Transverse colon (tissue), 4 donors: ENCODE measurements at regions not wholly inside any gene's neighbourhood (a gene's known extent, or its start where the extent isn't known, plus 50 kb on each side); places are given as distances from the start of the nearest gene placed in this dataset.

Experiments
- DNase-seq: peaks from one replicate; pipeline ENCODE4 v3.0.0-alpha.2; 2019
- H3K27ac ChIP-seq, 4 donors: fragments of 200-600 bp; sonication (generic); 2 replicates each; pipeline ENCODE4 v1.5.1; 2016 to 2018; ENCODE audit warnings: inconsistent platforms in 4 of 4
- H3K27me3 ChIP-seq: fragments of 200-600 bp; sonication (generic); 2 replicates; pipeline ENCODE4 v1.5.1; 2017; ENCODE audit warnings: inconsistent platforms
- H3K36me3 ChIP-seq, 4 donors: fragments of 200-600 bp; sonication (generic); 2 replicates each; pipeline ENCODE4 v1.5.1; 2017 to 2019; ENCODE audit warnings: inconsistent platforms in 4 of 4
- H3K4me1 ChIP-seq, 4 donors: fragments of 200-600 bp; sonication (generic); 2 replicates each; pipeline ENCODE4 v1.5.1; 2017 to 2020; ENCODE audit warnings: inconsistent platforms in 4 of 4
- H3K4me3 ChIP-seq, 4 donors: fragments of 200-600 bp; sonication (generic); 1 replicate in 1 of 4; 2 replicates in 3 of 4; pipeline versions ENCODE4 v1.5.1 to v1.6.1; 2017 to 2019; ENCODE audit warnings: inconsistent platforms in 4 of 4
- H3K9me3 ChIP-seq, 2 donors: fragments of 200-600 bp; sonication (generic); 2 replicates each; pipeline ENCODE4 v1.5.1; 2017 to 2019; ENCODE audit warnings: inconsistent platforms in 2 of 2
- CTCF ChIP-seq, 5 experiments: fragments of 200-600 bp in 3 of 5; fragments of 450-650 bp in 2 of 5; sonication (generic) in 3 of 5; IDR thresholded peaks; 1 replicate in 2 of 5; 2 replicates in 3 of 5; pipeline ENCODE4 v1.5.1; 2016 to 2017; ENCODE audit warnings: antibody characterized with exemption in 5 of 5, inconsistent platforms in 3 of 5, mild to moderate bottlenecking in 2 of 5, moderate library complexity in 1 of 5
- EP300 ChIP-seq: sonication (generic); formaldehyde crosslinking; IDR thresholded peaks from one replicate; pipeline ENCODE4 v1.6.1; 2017; ENCODE audit warnings: antibody characterized with exemption, low read depth
- POLR2A ChIP-seq: fragments of 450-650 bp; IDR thresholded peaks from one replicate; pipeline ENCODE4 v1.6.1; 2016; ENCODE audit warnings: antibody characterized with exemption, mild to moderate bottlenecking, moderate library complexity
- POLR2AphosphoS5 ChIP-seq, 3 donors: sonication (generic); formaldehyde crosslinking; IDR thresholded peaks; one replicate each; pipeline ENCODE4 v1.6.1; 2016; ENCODE audit warnings: antibody characterized with exemption in 3 of 3
- WGBS, 2 donors: methylation state at CpG; one replicate each; pipeline ENCODE4 v1.1.5; 2018; ENCODE audit warnings: low coverage in 1 of 2; 5-methylcytosine and 5-hydroxymethylcytosine counted together
- in situ Hi-C, 4 donors: fragments of 200-750 bp; cut with MboI; loops; one replicate each; pipeline versions ENCODE4 v1.15.0 to v1.15.1; 2017; ENCODE audit warnings: low sequenced_read_pairs in 3 of 4, low pct_ligation_motif_present in 1 of 4, low pct_unique_long_range_greater_than_20kb in 1 of 4
- intact Hi-C: fragments of 100-400 bp; cut with DNase I; formaldehyde crosslinking; loops from one replicate; pipeline ENCODE4 v1.15.1; 2023; ENCODE audit warnings: low total_unique reads

DNA sequence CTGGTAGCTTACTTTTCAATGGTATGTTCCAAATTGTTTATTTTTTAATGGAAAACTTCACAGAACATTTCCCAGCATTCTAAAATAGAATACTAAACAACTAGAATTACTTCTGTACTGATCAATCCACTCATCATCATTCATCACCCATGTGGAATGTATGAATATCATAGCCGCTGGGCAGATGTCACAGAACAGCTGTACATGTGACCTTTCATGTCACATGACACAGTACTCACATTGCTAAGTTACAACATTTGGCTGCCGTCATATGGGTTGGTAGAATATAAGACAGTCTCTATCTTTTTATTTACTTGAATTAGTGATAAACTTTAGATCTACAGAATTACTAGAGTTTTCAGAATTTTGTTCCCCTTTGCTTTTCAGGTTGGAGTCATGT lies 387.6 kb downstream of the ZEB2 start:
- Histone ChIP-seq H3K27me3 (no peaks in the 10 kb centered on the region), H3K36me3 (no peaks in the 10 kb centered on the region), H3K27ac (no peak overlapping the region), H3K4me1 (no peaks in the 10 kb centered on the region), H3K4me3 (no peak overlapping the region), H3K9me3 (no peaks in the 10 kb centered on the region)
- intact Hi-C loops (no loop called here), in situ Hi-C loops (no loop called here)
- DNase-seq: no peak
- TF ChIP-seq EP300 (no peak), POLR2A (no peak), CTCF (IDR thresholded peaks at IDR 0.05) (no peak), POLR2AphosphoS5 (IDR thresholded peaks at IDR 0.05) (no peak)
- WGBS, 2 donors: 94 to 95% methylated on average over 2 of the region's 2 CpGs

DNA sequence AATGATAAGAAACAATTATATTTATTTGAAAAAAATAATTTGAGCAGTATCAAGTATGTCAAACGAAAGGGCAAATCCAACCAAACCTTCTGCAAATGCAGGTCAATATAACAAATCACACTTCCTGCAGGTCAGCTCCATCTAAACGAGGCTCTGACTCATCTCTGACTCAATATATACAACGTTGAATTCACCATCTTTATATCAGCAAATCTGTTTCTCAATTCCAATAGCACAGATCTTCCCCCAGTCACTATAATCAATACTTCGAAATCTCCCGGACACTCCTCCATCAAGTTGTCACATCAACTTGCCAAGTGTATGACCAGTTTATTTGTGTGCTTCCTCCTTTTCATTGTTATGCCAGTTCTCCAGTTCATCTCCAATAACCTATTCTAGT lies 388.9 kb downstream of the ZEB2 start:
- no peak overlapping the region for H3K27ac ChIP-seq
- H3K27me3 ChIP-seq: no peaks in the 10 kb centered on the region
- intact Hi-C loops: no loop called here
- no peaks in the 10 kb centered on the region for H3K36me3 ChIP-seq
- H3K9me3 ChIP-seq: no peaks in the 10 kb centered on the region
- no peak for DNase-seq
- 70 to 75% methylated on average over 5 of the region's 5 CpGs for WGBS, 2 donors
- no peaks in the 10 kb centered on the region for H3K4me1 ChIP-seq
- H3K4me3 ChIP-seq: no peak overlapping the region
- TF ChIP-seq CTCF (IDR thresholded peaks at IDR 0.05): no peak
- no peak for TF ChIP-seq EP300
- no peak for TF ChIP-seq POLR2A
- TF ChIP-seq POLR2AphosphoS5 (IDR thresholded peaks at IDR 0.05): no peak
- in situ Hi-C loops: no loop called here

DNA sequence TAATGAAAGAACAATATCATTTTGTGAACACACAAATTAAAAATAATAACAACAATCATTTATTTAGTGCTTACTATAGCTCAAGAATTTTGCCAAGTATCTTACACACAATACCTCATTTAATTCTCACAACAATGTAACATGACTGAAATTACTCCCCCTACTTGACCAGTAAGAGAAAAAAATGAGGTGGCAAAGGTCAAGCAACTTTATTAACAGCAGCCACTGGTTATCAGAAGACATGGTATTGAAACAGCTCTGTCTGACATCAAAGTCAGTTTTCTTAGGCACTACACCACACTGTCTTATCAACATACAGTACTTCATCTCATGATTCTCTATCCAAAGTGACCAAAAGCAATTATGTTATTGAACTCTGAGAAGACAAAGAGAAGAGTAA lies 389.4 kb downstream of the ZEB2 start:
- Histone ChIP-seq H3K36me3 (no peaks in the 10 kb centered on the region), H3K27me3 (no peaks in the 10 kb centered on the region), H3K4me1 (no peaks in the 10 kb centered on the region), H3K9me3 (no peaks in the 10 kb centered on the region), H3K27ac (no peak overlapping the region), H3K4me3 (no peak overlapping the region)
- intact Hi-C loops: no loop called here
- no peak for DNase-seq
- in situ Hi-C loops: no loop called here
- TF ChIP-seq POLR2AphosphoS5 (IDR thresholded peaks at IDR 0.05): no peak
- TF ChIP-seq CTCF (IDR thresholded peaks at IDR 0.05): no peak
- TF ChIP-seq POLR2A: no peak
- TF ChIP-seq EP300: no peak

DNA sequence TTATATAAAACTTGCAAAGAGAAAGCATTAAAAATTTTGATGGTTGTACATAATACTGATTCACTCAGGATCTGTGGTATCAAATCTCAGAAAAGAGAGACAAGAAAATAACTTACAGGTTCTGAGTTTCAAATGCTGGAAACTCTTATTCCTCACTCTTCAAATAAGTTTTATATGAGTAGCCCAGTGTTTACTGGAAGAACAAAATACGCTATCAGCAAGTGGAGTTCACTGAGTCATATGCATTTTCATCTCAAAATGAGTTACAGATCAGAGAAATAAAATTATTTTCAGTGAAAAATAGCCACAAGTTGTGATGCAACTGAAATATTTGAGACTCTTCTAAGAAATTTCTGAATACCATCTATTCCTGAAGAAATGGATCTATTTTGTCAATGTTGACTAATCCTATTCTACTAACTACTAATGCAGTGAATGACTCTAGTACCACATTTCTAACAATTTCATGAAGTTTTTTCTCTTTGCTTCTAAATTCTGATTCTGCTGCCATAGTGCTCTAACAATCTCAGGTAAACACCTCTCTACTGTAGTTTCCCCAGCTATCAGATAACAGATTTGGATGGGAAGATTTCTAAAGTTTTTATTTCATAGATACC lies 391.7 kb downstream of the ZEB2 start:
- Histone ChIP-seq H3K4me3 (no peak overlapping the region), H3K27ac (no peak overlapping the region), H3K27me3 (no peaks in the 10 kb centered on the region), H3K4me1 (no peaks in the 10 kb centered on the region), H3K36me3 (no peaks in the 10 kb centered on the region), H3K9me3 (no peaks in the 10 kb centered on the region)
- in situ Hi-C loops: no loop called here
- 84 to 100% methylated on average over 1 of the region's 1 CpG for WGBS, 2 donors
- TF ChIP-seq POLR2A (no peak), POLR2AphosphoS5 (IDR thresholded peaks at IDR 0.05) (no peak), CTCF (IDR thresholded peaks at IDR 0.05) (no peak), EP300 (no peak)
- intact Hi-C loops: no loop called here
- no peak for DNase-seq
